Keratinocyte (primary cell): ENCODE measurements at regions not wholly inside any gene's neighbourhood (a gene's known extent, or its start where the extent isn't known, plus 50 kb on each side); places are given as distances from the start of the nearest gene placed in this dataset.

Experiments
- DNase-seq: peaks from one replicate; pipeline ENCODE4 v3.0.0-alpha.2; 2011; ENCODE audit warnings: low read depth, missing footprints, low spot score
- FAIRE-seq: peaks from 2 replicates; lab custom pipeline; 2011; peaks lifted over from hg19 to GRCh38; lab: Jason Lieb, UNC
- H2AFZ ChIP-seq: 2 replicates; pipeline ENCODE4 v1.6.0; 2012; ENCODE audit warnings: low read length, control low read depth, inconsistent platforms; ENCODE audit not compliant: control insufficient read depth
- H3K27ac ChIP-seq: 2 replicates; pipeline ENCODE4 v1.5.1; 2011; ENCODE audit warnings: low read length; ENCODE audit not compliant: control insufficient read depth, insufficient read depth
- H3K27me3 ChIP-seq: 3 replicates; pipeline ENCODE4 v1.6.0; 2011; ENCODE audit warnings: low read length; ENCODE audit not compliant: control insufficient read depth, insufficient read depth; ENCODE audit errors: extremely low read depth
- H3K36me3 ChIP-seq, 2 experiments: 2 replicates in 1 of 2; 3 replicates in 1 of 2; pipeline ENCODE4 v1.5.1; 2011; ENCODE audit warnings: low read length in 2 of 2, mild to moderate bottlenecking in 1 of 2; ENCODE audit not compliant: control insufficient read depth in 2 of 2, insufficient read depth in 2 of 2; ENCODE audit errors: extremely low read depth in 1 of 2
- H3K4me1 ChIP-seq: 3 replicates; pipeline ENCODE4 v1.5.1; 2011; ENCODE audit warnings: low read length; ENCODE audit not compliant: control insufficient read depth, insufficient read depth; ENCODE audit errors: extremely low read depth
- H3K4me2 ChIP-seq: 3 replicates; pipeline ENCODE4 v1.6.0; 2011; ENCODE audit warnings: low read depth, low read length; ENCODE audit not compliant: control insufficient read depth, insufficient read depth; ENCODE audit errors: extremely low read depth
- H3K4me3 ChIP-seq, 3 experiments: fragments of 200-600 bp in 1 of 3; sonication (generic) in 1 of 3; 2 replicates in 2 of 3; 3 replicates in 1 of 3; pipeline ENCODE4 v1.5.1; 2011 to 2016; ENCODE audit warnings: low read length in 3 of 3, mild to moderate bottlenecking in 3 of 3, control low read depth in 2 of 3, inconsistent platforms in 1 of 3, low read depth in 1 of 3, mixed read lengths in 1 of 3, mixed run types in 1 of 3, moderate library complexity in 1 of 3; ENCODE audit not compliant: control insufficient read depth in 2 of 3, insufficient read depth in 2 of 3; ENCODE audit errors: extremely low read depth in 1 of 3
- H3K79me2 ChIP-seq: 2 replicates; pipeline ENCODE4 v1.6.0; 2012; ENCODE audit warnings: low read length; ENCODE audit not compliant: control insufficient read depth, insufficient read depth
- H3K9ac ChIP-seq: 3 replicates; pipeline ENCODE4 v1.6.0; 2011; ENCODE audit warnings: low read length; ENCODE audit not compliant: control insufficient read depth, insufficient read depth; ENCODE audit errors: extremely low read depth
- H3K9me1 ChIP-seq: 3 replicates; pipeline ENCODE4 v1.6.0; 2011; ENCODE audit warnings: low read length; ENCODE audit not compliant: control insufficient read depth, insufficient read depth; ENCODE audit errors: extremely low read depth
- H3K9me3 ChIP-seq: 2 replicates; pipeline ENCODE4 v1.5.1; 2012; ENCODE audit warnings: low read depth, low read length; ENCODE audit not compliant: control insufficient read depth
- H4K20me1 ChIP-seq: 3 replicates; pipeline ENCODE4 v1.6.0; 2011; ENCODE audit warnings: low read length; ENCODE audit not compliant: control insufficient read depth, insufficient read depth; ENCODE audit errors: extremely low read depth
- EZH2 ChIP-seq: IDR thresholded peaks from one replicate; pipeline ENCODE4 v1.6.1; 2012; ENCODE audit warnings: inconsistent platforms, mild to moderate bottlenecking, low read length, moderate library complexity
- dilution Hi-C: fragments of 300-500 bp; cut with MboI; formaldehyde crosslinking; loops from one replicate; pipeline ENCODE4 v1.7.0; 2020; ENCODE audit warnings: low sequenced_read_pairs; ENCODE audit not compliant: extremely low pct_ligation_motif_present
- TF ChIP-seq, protein P1 (sequence below), 3 experiments: IDR thresholded peaks in 1 of 3; conservative IDR thresholded peaks in 1 of 3; optimal IDR thresholded peaks in 1 of 3; 2 replicates in 2 of 3; 3 replicates in 1 of 3; pipeline versions ENCODE3 to v1.5.1; 2011; ENCODE audit warnings: low read length in 3 of 3, mild to moderate bottlenecking in 3 of 3, moderate library complexity in 2 of 3, control low read depth in 1 of 3, inconsistent platforms in 1 of 3; ENCODE audit not compliant: insufficient read depth in 2 of 3; ENCODE audit errors: extremely low read depth in 1 of 3

DNA sequence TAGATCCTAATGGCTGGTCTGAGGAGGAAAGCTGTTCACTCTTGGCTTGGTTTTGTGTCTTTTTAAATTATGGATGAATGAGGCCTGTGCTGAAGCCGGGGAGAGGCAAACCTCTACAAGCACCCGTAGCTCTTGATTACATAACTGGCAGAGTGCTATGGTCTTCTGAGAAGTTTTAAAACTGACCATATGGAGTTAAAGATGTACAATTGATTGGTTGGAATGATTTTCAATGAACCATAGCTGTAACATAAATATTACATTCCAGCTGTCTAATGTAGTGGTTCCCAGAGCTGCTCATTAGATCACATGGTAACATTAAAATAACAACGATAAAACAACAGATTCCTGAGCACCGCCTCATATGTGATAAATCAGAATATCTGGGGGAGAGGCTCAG lies 71.1 kb upstream of the MAP4K3 start:
- no peak for FAIRE-seq

DNA sequence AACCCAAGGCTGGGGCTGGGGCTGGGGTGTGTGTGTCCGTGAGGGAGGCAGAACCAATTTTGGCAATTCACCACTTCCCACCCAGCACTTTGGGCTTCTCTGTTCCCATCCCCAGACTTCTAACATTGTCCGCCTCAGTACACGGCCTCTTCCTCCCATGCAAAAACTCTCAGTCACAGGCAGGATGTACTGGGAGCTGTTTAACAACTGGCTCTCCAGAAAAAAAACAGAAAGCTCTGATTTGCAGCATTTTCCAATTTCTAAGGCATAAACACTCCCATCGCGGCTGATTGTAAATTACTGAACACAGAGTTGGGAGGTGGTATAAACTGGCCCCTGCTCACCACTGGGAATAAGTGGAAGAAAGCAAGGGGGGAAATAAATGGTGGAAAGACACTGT lies 73.1 kb upstream of the MAP4K3 start:
- no peak for TF ChIP-seq EZH2
- TF ChIP-seq, protein P1, sequence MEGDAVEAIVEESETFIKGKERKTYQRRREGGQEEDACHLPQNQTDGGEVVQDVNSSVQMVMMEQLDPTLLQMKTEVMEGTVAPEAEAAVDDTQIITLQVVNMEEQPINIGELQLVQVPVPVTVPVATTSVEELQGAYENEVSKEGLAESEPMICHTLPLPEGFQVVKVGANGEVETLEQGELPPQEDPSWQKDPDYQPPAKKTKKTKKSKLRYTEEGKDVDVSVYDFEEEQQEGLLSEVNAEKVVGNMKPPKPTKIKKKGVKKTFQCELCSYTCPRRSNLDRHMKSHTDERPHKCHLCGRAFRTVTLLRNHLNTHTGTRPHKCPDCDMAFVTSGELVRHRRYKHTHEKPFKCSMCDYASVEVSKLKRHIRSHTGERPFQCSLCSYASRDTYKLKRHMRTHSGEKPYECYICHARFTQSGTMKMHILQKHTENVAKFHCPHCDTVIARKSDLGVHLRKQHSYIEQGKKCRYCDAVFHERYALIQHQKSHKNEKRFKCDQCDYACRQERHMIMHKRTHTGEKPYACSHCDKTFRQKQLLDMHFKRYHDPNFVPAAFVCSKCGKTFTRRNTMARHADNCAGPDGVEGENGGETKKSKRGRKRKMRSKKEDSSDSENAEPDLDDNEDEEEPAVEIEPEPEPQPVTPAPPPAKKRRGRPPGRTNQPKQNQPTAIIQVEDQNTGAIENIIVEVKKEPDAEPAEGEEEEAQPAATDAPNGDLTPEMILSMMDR (optimal IDR thresholded peaks at IDR 0.05 in 1 of 3, IDR thresholded peaks at IDR 0.05 in 1 of 3, conservative IDR thresholded peaks at IDR 0.05 in 1 of 3; ENCODE audit: extremely low read depth in 1 of 3, insufficient read depth in 2 of 3, low read length in 3 of 3), result no peak
- Histone ChIP-seq H3K9me1 (no peaks in the 10 kb centered on the region), H3K27me3 (no peaks in the 10 kb centered on the region), H4K20me1 (no peaks in the 10 kb centered on the region), H3K4me2 (no peak overlapping the region), H3K9ac (no peak overlapping the region), H2AFZ (no peak overlapping the region), H3K9me3 (no peaks in the 10 kb centered on the region), H3K4me1 (peaks cover 9% of the 10 kb centered on the region), H3K4me3 (no peak overlapping the region), H3K27ac (no peak overlapping the region), H3K79me2 (no peaks in the 10 kb centered on the region), H3K36me3 (no peaks in the 10 kb centered on the region)
- dilution Hi-C loops, result no loop called here
- FAIRE-seq, result no peak
- no peak for DNase-seq

More for the DNA sequence above, 71.1 kb upstream of the MAP4K3 start:
- no peak overlapping the region for H2AFZ ChIP-seq
- H3K9ac ChIP-seq, result no peak overlapping the region
- H3K4me2 ChIP-seq, result no peak overlapping the region
- H3K36me3 ChIP-seq, result no peaks in the 10 kb centered on the region
- peaks cover 3% of the 10 kb centered on the region for H3K4me1 ChIP-seq
- no peaks in the 10 kb centered on the region for H3K27me3 ChIP-seq
- H4K20me1 ChIP-seq, result no peaks in the 10 kb centered on the region
- no peaks in the 10 kb centered on the region for H3K9me3 ChIP-seq
- dilution Hi-C loops, result no loop called here
- DNase-seq, result no peak
- no peak overlapping the region for H3K4me3 ChIP-seq
- H3K9me1 ChIP-seq, result no peaks in the 10 kb centered on the region
- no peak for TF ChIP-seq EZH2
- TF ChIP-seq, protein P1 (optimal IDR thresholded peaks at IDR 0.05 in 1 of 3, IDR thresholded peaks at IDR 0.05 in 1 of 3, conservative IDR thresholded peaks at IDR 0.05 in 1 of 3; ENCODE audit: extremely low read depth in 1 of 3, insufficient read depth in 2 of 3, low read length in 3 of 3), result no peak
- H3K27ac ChIP-seq, result no peak overlapping the region
- no peaks in the 10 kb centered on the region for H3K79me2 ChIP-seq
